D721Med (cell line): ENCODE measurements at regions not wholly inside any gene's neighbourhood (a gene's known extent, or its start where the extent isn't known, plus 50 kb on each side); places are given as distances from the start of the nearest gene placed in this dataset.

Experiments used
- DNase-seq: peaks from one replicate; pipeline ENCODE4 v3.0.0; 2011; ENCODE audit warnings: low spot score; ENCODE audit not compliant: insufficient read length
- FAIRE-seq: peaks from 2 replicates; lab custom pipeline; 2011; peaks lifted over from hg19 to GRCh38; lab: Jason Lieb, UNC
- CTCF ChIP-seq: IDR thresholded peaks from 2 replicates; pipeline ENCODE4 v1.5.1; 2012; ENCODE audit warnings: mild to moderate bottlenecking, control low read depth; ENCODE audit not compliant: insufficient read depth; ENCODE audit errors: missing control alignments

DNA sequence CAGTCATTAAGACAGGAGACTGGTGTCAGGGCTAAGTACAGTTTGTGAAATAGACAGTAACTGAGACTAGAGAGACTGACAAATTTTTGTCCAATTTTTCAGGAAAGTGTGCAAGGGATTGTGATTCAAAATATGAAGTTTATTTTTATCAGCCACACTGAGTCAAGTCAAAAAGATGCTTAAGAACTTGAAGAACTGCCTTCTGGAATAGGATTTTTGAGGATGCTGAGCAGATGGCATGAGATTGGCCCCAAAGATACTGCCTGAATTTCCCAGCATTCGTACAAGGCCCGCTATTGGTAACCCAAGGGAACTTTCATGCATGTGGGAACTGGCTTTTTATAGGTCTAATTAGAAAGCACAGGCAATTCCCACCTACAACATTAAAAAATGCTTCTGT, 610.0 kb downstream of the LMO4 start:
- TF ChIP-seq CTCF = no peak
- no peak for DNase-seq
- FAIRE-seq = no peak

GRCh38 chr1:87939444-87939843, 610.8 kb downstream of the LMO4 start:
- DNase-seq (no peak), FAIRE-seq (peak; percentile 38)
- TF ChIP-seq CTCF = no peak

DNA sequence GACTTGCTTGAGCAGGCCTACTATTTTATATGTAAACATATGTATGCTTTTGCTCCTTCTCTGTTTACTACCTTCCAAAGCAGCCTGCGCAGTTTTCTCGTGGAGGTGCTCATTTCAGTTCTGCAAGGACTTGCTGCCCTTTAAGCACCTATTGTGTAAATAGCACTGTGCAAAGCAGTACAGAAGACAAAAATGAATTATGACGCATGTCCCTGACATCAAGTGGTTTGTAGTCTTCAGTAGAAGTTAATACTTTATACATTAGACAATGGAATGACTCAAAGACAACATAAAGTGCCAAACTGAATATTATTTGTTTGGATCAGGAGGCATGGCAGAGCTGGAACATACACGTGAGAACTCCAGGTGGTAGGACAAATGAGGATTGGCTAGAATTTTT, 611.7 kb downstream of the LMO4 start:
- FAIRE-seq = no peak
- no peak for DNase-seq
- TF ChIP-seq CTCF = no peak

GRCh38 chr1:87941337-87941946, 612.8 kb downstream of the LMO4 start:
- no peak for TF ChIP-seq CTCF
- DNase-seq (no peak), FAIRE-seq (no peak)

DNA sequence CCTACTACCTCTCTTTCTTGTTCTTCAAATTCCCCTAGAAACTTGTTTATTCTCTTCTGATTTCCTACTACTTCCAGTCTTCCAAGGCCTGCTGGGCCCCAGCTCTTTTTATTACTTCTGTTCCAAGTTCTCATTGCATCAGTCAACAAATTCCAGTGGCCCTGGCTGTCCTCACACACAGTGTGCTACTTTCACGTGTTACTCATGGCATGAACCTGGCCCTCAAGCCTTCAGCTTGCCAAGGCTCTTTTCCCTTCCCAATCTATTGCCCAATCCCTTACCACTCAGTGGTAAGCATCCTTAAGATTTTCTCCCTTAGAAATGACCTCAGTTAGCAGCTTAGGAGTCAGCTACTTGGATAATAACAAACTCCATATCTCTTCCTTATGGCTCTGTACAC, 613.5 kb downstream of the LMO4 start:
- DNase-seq (no peak), FAIRE-seq (no peak)
- TF ChIP-seq CTCF = no peak

DNA sequence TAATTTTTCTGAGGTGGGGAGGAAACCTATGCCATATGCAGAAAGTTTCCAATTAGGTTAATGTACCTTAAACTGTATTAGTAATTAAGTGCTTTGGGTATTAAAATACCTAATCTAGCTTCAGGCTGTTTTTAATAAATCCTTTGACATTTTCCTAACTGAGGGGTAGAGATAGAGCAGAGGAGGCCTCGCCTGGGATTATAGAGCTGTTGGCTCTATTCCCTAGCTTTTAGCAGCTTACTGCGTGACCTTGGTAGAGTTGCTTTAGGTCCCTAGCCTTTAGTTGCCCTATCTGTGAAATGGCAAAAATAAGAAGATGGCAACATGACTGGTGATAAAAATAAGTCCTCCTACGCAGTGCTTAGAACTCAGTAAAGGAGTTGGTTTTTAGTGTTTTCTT, 621.0 kb downstream of the LMO4 start:
- DNase-seq = no peak
- TF ChIP-seq CTCF = no peak
- FAIRE-seq = peak; percentile 98

DNA sequence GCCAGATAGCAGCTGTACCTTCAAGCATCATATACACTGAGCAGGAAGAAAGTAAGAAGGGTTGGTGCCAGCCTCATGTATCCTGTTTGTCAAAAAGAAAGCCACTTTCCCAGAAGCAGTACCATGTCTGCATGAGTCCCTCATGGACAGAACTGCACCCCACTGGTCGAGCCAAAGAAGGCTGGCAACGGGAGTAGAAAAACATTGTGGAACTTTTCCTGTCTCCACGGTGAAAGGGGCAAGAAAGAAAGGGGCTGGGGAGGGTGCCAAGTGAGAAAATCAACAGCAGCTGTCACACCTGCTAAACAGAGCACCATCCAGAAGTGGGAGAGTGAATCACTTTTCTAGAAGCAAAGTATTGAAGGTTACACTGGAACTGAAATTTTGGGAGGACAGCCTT, 621.7 kb downstream of the LMO4 start:
- no peak for TF ChIP-seq CTCF
- DNase-seq = no peak
- no peak for FAIRE-seq
